ENCODE measurements at regions not wholly inside any gene's neighbourhood (a gene's known extent, or its start where the extent isn't known, plus 50 kb on each side); places are given as distances from the start of the nearest gene placed in this dataset.

DNA sequence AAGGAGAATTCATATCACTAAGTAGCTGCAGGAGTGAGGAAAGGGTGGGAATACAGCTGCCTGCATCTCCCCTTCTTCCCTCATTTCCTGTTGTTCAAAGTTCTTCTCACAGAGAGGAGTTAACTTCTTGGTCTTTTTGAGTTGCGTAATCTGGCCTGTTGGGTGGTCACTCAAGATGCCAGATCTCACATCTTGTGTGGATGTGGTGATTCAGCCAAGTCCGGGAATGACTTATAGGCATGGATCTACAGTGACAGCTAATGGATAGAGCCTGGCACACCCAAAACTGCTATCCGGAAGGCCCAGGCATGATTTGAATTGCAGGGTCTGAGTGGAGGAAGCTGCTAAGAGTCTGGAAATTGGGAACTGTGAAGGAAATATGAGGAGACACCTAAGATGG is 100.2 kb upstream of the SLC35B3 start:
- DNase-seq (ENCODE audit: insufficient read length, low spot score) (no peak), FAIRE-seq (no peak)
- TF ChIP-seq, protein P1, sequence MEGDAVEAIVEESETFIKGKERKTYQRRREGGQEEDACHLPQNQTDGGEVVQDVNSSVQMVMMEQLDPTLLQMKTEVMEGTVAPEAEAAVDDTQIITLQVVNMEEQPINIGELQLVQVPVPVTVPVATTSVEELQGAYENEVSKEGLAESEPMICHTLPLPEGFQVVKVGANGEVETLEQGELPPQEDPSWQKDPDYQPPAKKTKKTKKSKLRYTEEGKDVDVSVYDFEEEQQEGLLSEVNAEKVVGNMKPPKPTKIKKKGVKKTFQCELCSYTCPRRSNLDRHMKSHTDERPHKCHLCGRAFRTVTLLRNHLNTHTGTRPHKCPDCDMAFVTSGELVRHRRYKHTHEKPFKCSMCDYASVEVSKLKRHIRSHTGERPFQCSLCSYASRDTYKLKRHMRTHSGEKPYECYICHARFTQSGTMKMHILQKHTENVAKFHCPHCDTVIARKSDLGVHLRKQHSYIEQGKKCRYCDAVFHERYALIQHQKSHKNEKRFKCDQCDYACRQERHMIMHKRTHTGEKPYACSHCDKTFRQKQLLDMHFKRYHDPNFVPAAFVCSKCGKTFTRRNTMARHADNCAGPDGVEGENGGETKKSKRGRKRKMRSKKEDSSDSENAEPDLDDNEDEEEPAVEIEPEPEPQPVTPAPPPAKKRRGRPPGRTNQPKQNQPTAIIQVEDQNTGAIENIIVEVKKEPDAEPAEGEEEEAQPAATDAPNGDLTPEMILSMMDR (IDR thresholded peaks at IDR 0.05; ENCODE audit: insufficient read depth, missing control alignments), result no peak

DNA sequence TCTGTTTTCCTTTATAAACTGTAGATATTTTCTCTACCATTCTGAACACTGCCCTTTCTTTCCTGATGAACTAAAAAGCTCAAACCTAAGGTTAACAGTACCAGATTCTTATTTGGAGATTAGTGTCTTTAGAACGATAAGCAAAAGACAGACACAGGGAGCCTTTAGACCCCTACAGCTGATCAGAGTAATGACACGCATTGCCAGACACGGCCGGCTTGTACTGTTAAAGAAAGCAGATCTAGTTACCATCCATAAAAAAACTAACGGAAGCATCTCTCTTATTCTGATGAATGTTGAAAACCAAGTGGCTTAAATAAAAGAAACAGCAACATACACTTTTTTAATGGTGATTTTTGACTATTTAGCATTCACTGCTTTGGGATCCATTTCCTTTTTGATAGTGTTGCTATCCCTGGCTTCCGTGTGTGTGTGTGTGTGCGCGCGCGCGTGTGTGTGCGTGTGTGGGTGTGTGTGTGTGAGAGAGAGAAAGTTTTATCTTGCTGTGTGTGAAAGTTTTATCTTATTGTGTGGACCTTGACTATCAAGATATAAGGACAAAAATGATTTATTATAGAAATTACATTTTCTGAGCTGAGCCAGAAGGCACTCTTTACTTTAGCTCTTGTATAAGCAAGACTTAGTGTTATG is 95.6 kb upstream of the SLC35B3 start:
- TF ChIP-seq, protein P1 (IDR thresholded peaks at IDR 0.05; ENCODE audit: insufficient read depth, missing control alignments), result no peak
- FAIRE-seq (no peak), DNase-seq (ENCODE audit: insufficient read length, low spot score) (no peak)

DNA sequence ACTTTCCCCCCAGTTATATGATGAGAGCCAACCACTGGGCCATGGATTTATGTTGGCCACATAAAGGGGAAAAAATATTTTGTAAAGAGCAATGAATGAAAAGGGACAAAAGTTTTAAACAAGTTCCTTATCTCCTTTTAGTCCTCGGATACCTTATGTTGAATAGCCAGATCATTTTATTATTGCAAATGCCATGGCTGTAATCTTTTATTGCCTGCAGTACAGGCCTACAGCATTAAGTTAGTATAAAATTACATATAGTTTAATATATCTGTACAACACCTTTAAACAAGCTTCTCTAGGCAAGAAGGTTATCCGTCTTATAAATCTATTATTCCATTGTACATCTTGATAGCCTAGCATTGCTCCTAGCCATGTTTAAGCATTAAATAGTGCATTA is 93.9 kb upstream of the SLC35B3 start:
- DNase-seq (ENCODE audit: insufficient read length, low spot score) (no peak), FAIRE-seq (no peak)
- TF ChIP-seq, protein P1 (IDR thresholded peaks at IDR 0.05; ENCODE audit: insufficient read depth, missing control alignments), result no peak

DNA sequence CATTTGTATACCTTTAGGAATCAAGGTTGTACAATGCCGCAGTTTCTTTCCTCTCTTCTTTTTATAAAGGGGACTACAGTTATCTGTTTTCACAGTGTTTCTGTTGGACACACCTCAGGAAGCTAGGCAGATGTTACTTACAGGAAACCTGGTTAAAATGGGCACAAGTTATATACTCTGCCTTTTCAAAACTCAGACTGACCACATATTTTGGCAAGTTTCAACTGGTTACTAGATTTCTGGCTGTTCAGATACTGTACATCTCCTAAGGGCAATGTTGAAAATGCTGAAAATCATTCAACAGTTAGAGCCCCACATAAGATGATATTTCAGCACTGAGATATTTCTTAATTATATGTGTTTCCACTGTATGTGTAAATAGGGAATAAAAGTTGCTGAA is 92.5 kb upstream of the SLC35B3 start:
- FAIRE-seq, result no peak

DNA sequence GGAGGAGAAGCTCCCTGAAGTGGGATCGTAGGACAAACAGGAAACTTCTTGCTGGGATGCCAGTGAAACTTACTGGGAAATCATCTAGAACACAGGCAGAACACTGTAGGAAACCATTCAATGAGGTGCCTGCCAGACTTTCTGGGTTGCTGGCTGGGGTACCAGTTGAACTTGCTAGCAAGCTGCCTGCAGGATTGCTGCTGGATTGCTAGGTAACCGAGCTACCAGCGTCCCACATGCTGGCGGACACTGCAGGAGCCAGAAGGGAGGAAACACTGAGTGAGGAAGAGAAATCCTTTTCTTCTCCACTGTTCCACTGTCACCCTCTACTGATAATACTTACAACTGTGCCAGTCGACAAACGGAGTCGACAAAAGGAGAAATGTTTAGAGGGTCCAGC is 91.3 kb upstream of the SLC35B3 start:
- FAIRE-seq (no peak), DNase-seq (ENCODE audit: insufficient read length, low spot score) (no peak)
- TF ChIP-seq, protein P1 (IDR thresholded peaks at IDR 0.05; ENCODE audit: insufficient read depth, missing control alignments), result no peak

More for the DNA sequence above, 92.5 kb upstream of the SLC35B3 start:
- TF ChIP-seq, protein P1 (IDR thresholded peaks at IDR 0.05; ENCODE audit: insufficient read depth, missing control alignments), result no peak
- no peak for DNase-seq (ENCODE audit: insufficient read length, low spot score)

GRCh38 chr6:8525370-8525769 is 90.0 kb upstream of the SLC35B3 start:
- FAIRE-seq (no peak), DNase-seq (ENCODE audit: insufficient read length, low spot score) (no peak)
- TF ChIP-seq, protein P1 (IDR thresholded peaks at IDR 0.05; ENCODE audit: insufficient read depth, missing control alignments), result no peak

GRCh38 chr6:8513174-8513573 is 77.8 kb upstream of the SLC35B3 start:
- TF ChIP-seq, protein P1 (IDR thresholded peaks at IDR 0.05; ENCODE audit: insufficient read depth, missing control alignments), result no peak
- no peak for DNase-seq (ENCODE audit: insufficient read length, low spot score)
- FAIRE-seq, result no peak

Data from D721Med (cell line).